Mesenchymal stem cell (in vitro differentiated cells and primary cell): ENCODE measurements at regions not wholly inside any gene's neighbourhood (a gene's known extent, or its start where the extent isn't known, plus 50 kb on each side); places are given as distances from the start of the nearest gene placed in this dataset.
"Not testable (repeated sequence)": the region's sequence is repeated elsewhere in the genome, so short reads cannot be mapped to it uniquely, and the experiment has no call there.

Experiments used
- DNase-seq: peaks from one replicate; pipeline ENCODE4 v3.0.0-alpha.2; 2013
- H2AFZ ChIP-seq: one replicate; pipeline ENCODE4 v1.6.1; 2013; ENCODE audit warnings: low read depth, mild to moderate bottlenecking, control low read depth, inconsistent platforms, low read length, moderate library complexity
- H2AK5ac ChIP-seq: 2 replicates; pipeline ENCODE4 v1.6.1; 2013; ENCODE audit warnings: low read length, moderate library complexity, mild to moderate bottlenecking, inconsistent platforms; ENCODE audit not compliant: severe bottlenecking
- H2BK120ac ChIP-seq: one replicate; pipeline ENCODE4 v1.6.1; 2013; ENCODE audit warnings: low read depth, mild to moderate bottlenecking, inconsistent platforms, low read length, moderate library complexity
- H2BK12ac ChIP-seq, 2 experiments: one replicate each; pipeline ENCODE4 v1.6.1; 2013; ENCODE audit warnings: inconsistent platforms in 2 of 2, low read length in 2 of 2, mild to moderate bottlenecking in 2 of 2, moderate library complexity in 2 of 2, control low read depth in 1 of 2
- H2BK15ac ChIP-seq: one replicate; pipeline ENCODE4 v1.6.1; 2013; ENCODE audit warnings: mild to moderate bottlenecking, low read depth, inconsistent platforms; ENCODE audit not compliant: poor library complexity, severe bottlenecking
- H2BK5ac ChIP-seq: 2 replicates; pipeline ENCODE4 v1.6.1; 2013; ENCODE audit warnings: low read depth, mild to moderate bottlenecking, low read length, control low read depth, inconsistent platforms; ENCODE audit not compliant: poor library complexity, severe bottlenecking
- H3K14ac ChIP-seq, 2 experiments: one replicate each; pipeline ENCODE4 v1.6.1; 2013; ENCODE audit warnings: inconsistent platforms in 2 of 2, low read length in 2 of 2, control low read depth in 1 of 2, mild to moderate bottlenecking in 1 of 2, moderate library complexity in 1 of 2
- H3K18ac ChIP-seq, 2 experiments: one replicate each; pipeline ENCODE4 v1.6.1; 2013; ENCODE audit warnings: inconsistent platforms in 2 of 2, low read length in 2 of 2, control low read depth in 1 of 2, low read depth in 1 of 2, mild to moderate bottlenecking in 1 of 2
- H3K23ac ChIP-seq, 2 experiments: one replicate each; pipeline ENCODE4 v1.6.1; 2013; ENCODE audit warnings: inconsistent platforms in 2 of 2, low read length in 2 of 2, mild to moderate bottlenecking in 2 of 2, moderate library complexity in 2 of 2, control low read depth in 1 of 2
- H3K27ac ChIP-seq: 2 replicates; pipeline ENCODE4 v1.5.1; 2013; ENCODE audit warnings: mild to moderate bottlenecking, moderate library complexity, low read length, control low read depth, inconsistent platforms; ENCODE audit not compliant: poor library complexity, severe bottlenecking
- H3K27me3 ChIP-seq, 2 experiments: 2 replicates each; pipeline versions ENCODE4 v1.6.1 to v1.7.0; 2013; ENCODE audit warnings: low read length in 2 of 2, mild to moderate bottlenecking in 2 of 2, moderate library complexity in 2 of 2, control low read depth in 1 of 2, inconsistent platforms in 1 of 2; ENCODE audit not compliant: control insufficient read depth in 1 of 2, insufficient read depth in 1 of 2
- H3K36me3 ChIP-seq, 2 experiments: 2 replicates each; pipeline versions ENCODE4 v1.6.1 to v1.7.0; 2013; ENCODE audit warnings: low read length in 2 of 2, control low read depth in 1 of 2, inconsistent platforms in 1 of 2, low read depth in 1 of 2, mild to moderate bottlenecking in 1 of 2; ENCODE audit not compliant: insufficient read depth in 2 of 2, control insufficient read depth in 1 of 2
- H3K4ac ChIP-seq, 2 experiments: one replicate each; pipeline ENCODE4 v1.6.1; 2013; ENCODE audit warnings: inconsistent platforms in 2 of 2, low read length in 2 of 2, mild to moderate bottlenecking in 2 of 2, moderate library complexity in 2 of 2, control low read depth in 1 of 2, low read depth in 1 of 2
- H3K4me1 ChIP-seq: 2 replicates; pipeline ENCODE4 v1.6.1; 2013; ENCODE audit warnings: low read depth, low read length, control low read depth; ENCODE audit not compliant: control insufficient read depth, insufficient read depth
- H3K4me2 ChIP-seq: 2 replicates; pipeline ENCODE4 v1.6.1; 2013; ENCODE audit warnings: low read length, mild to moderate bottlenecking, inconsistent platforms; ENCODE audit not compliant: poor library complexity, severe bottlenecking
- H3K4me3 ChIP-seq, 2 experiments: 2 replicates each; pipeline versions ENCODE4 v1.5.1 to v1.7.0; 2013; ENCODE audit warnings: low read length in 2 of 2, mild to moderate bottlenecking in 2 of 2, control low read depth in 1 of 2, low read depth in 1 of 2; ENCODE audit not compliant: insufficient read depth in 1 of 2
- H3K79me1 ChIP-seq: replicated peaks from 2 replicates; pipeline ENCODE4 v1.6.1; 2013; ENCODE audit warnings: mild to moderate bottlenecking, control low read depth, low read length, inconsistent platforms; ENCODE audit not compliant: poor library complexity, severe bottlenecking
- H3K9ac ChIP-seq: 2 replicates; pipeline ENCODE4 v1.7.0; 2013; ENCODE audit warnings: mild to moderate bottlenecking, low read length, moderate library complexity
- H3K9me3 ChIP-seq: 2 replicates; pipeline ENCODE4 v1.7.0; 2013; ENCODE audit warnings: mild to moderate bottlenecking, low read length; ENCODE audit not compliant: control insufficient read depth
- H4K8ac ChIP-seq: one replicate; pipeline ENCODE4 v1.6.1; 2013; ENCODE audit warnings: inconsistent platforms, mild to moderate bottlenecking, low read length, moderate library complexity
- H4K91ac ChIP-seq: one replicate; pipeline ENCODE4 v1.6.1; 2013; ENCODE audit warnings: mild to moderate bottlenecking, low read length, inconsistent platforms
- WGBS: methylation state at CpG from one replicate; pipeline ENCODE4 v1.1.7; 2013; ENCODE audit warnings: mixed read lengths; 5-methylcytosine and 5-hydroxymethylcytosine counted together

DNA sequence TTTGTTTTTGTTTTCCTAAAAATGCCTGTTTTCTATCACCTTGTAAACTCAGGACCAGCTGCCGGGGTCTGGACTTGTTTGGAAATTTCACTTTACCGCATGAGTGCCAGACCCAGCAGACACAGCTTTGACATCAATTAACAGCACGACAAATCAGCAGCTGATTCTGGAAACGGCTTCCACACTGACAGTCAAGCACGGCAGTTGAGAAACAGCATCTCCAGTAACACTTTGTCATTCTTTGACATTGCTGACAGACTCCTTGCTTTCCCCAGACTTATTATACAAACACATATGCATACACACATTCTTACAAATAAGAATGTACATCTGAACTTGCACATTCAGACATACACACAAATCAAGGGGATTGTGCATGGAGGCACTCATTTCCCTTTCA is 1017.6 kb upstream of the HS3ST1 start:
- Histone ChIP-seq H2BK5ac (no peak overlapping the region), H3K23ac (no peak overlapping the region), H2AFZ (no peak overlapping the region), H3K27ac (no peak overlapping the region), H2BK15ac (no peak overlapping the region), H3K9me3 (peaks cover 20% of the 10 kb centered on the region), H3K14ac (no peak overlapping the region), H3K18ac (no peak overlapping the region), H3K4ac (no peak overlapping the region), H3K36me3 (no peaks in the 10 kb centered on the region), H3K27me3 (no peaks in the 10 kb centered on the region), H2BK12ac (no peak overlapping the region), H2BK120ac (no peak overlapping the region), H3K4me2 (no peak overlapping the region), H2AK5ac (no peak overlapping the region), H3K79me1 (no peaks in the 10 kb centered on the region), H3K4me3 (no peak overlapping the region), H3K9ac (no peak overlapping the region), H3K4me1 (no peaks in the 10 kb centered on the region), H4K8ac (no peak overlapping the region), H4K91ac (no peak overlapping the region)
- WGBS: 3% methylated on average over 5 of the region's 5 CpGs
- DNase-seq: peak; percentile 56

DNA sequence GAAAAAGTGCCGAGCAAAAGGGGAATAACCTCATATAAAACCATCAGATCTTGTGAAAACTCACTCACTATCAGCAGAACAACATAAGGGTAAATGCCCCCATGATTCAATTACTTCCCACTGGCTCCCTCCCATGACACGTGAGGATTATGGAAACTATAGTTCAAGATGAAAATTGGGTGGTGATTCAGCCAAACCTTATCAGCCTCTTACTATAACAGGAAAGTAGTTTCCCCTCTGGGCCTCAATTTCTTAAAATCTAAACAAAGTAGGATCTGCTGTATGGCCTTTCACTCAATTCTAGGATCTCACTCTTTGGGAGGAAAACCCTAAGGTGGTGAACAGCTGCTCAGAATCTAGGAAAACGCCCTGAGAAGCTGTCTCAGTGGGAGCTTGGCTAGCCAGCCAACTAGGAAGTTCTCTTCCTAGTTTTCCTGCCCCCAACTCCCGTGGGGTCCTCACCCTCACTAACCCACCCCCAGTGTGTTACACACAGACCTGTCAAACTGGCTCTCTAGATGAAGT is 1017.1 kb upstream of the HS3ST1 start:
- Histone ChIP-seq H2AFZ (no peak overlapping the region), H3K27me3 (no peaks in the 10 kb centered on the region), H3K36me3 (no peaks in the 10 kb centered on the region), H2BK12ac (no peak overlapping the region), H2BK120ac (no peak overlapping the region), H2BK15ac (no peak overlapping the region), H3K9me3 (peaks cover 15% of the 10 kb centered on the region), H3K4me1 (no peaks in the 10 kb centered on the region), H3K14ac (no peak overlapping the region), H3K18ac (no peak overlapping the region), H3K79me1 (no peaks in the 10 kb centered on the region), H4K91ac (no peak overlapping the region), H3K4me2 (no peak overlapping the region), H2BK5ac (no peak overlapping the region), H3K4ac (no peak overlapping the region), H3K27ac (no peak overlapping the region), H3K9ac (no peak overlapping the region), H4K8ac (no peak overlapping the region), H2AK5ac (no peak overlapping the region), H3K23ac (no peak overlapping the region), H3K4me3 (no peak overlapping the region)
- 38% methylated on average over 3 of the region's 4 CpGs for WGBS
- DNase-seq: peak; percentile 34

DNA sequence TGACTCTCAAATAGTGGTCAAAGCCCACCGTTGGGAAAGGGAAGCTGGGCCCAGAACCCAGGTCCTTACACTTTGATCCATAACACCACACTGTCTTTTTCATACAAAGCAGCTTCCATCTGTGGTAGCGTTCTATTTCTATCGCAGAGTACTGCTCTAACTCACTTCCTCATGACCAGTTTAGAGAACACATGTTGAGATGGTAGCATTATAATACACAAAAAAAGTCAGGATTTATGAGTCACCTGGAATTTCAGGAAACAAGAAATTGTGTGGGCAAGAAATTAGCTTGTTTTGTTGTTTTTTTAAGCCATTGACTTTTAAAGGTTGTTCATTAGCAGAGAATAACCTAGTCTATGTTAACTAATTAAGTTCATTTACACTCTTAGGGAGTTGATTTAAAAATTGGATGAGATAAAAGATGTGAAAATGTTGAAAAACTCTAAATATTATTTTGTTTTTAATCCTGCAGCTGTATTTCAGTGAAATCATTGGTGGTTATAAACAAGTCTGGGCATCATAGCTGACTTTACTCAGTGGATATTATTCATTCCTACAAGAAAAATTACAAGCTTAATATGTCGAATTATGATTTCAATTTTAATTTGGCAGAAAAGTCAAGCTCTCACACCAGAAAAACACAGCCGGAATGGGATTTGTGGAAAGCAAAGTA is 1011.1 kb upstream of the HS3ST1 start:
- H3K79me1 ChIP-seq: no peaks in the 10 kb centered on the region
- H2AFZ ChIP-seq: no peak overlapping the region
- no peak overlapping the region for H2AK5ac ChIP-seq
- 77% methylated on average over 3 of the region's 5 CpGs for WGBS
- no peak overlapping the region for H4K91ac ChIP-seq
- no peak overlapping the region for H3K23ac ChIP-seq
- H3K14ac ChIP-seq: no peak overlapping the region
- no peak overlapping the region for H3K4me3 ChIP-seq
- no peak overlapping the region for H3K18ac ChIP-seq
- no peak overlapping the region for H2BK120ac ChIP-seq
- no peaks in the 10 kb centered on the region for H3K36me3 ChIP-seq
- H3K4ac ChIP-seq: no peak overlapping the region
- H3K27me3 ChIP-seq: no peaks in the 10 kb centered on the region
- H3K9ac ChIP-seq: no peak overlapping the region
- no peaks in the 10 kb centered on the region for H3K4me1 ChIP-seq
- H2BK15ac ChIP-seq: no peak overlapping the region
- no peak overlapping the region for H2BK12ac ChIP-seq
- peaks cover 5% of the 10 kb centered on the region for H3K9me3 ChIP-seq
- no peak overlapping the region for H4K8ac ChIP-seq
- DNase-seq: no peak
- no peak overlapping the region for H3K27ac ChIP-seq
- H2BK5ac ChIP-seq: no peak overlapping the region
- no peak overlapping the region for H3K4me2 ChIP-seq

DNA sequence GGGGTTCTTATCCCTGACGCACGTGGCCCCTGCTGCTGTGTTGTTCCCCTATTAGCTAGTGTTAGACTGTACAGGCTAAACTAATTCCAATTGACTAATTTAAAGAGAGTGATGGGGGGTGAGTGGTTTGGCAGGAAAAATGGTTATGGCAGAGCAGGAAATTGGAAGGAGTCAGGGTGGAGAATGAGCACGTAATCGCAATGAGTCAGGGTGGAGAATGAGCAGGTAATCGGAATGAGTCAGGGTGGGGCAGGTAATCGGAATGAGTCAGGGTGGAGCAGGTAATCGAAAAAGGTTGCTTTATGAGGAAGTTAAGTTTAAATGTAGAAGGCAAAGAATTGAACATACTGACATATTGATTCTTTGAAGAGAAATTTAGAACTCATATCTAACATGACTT is 1002.6 kb upstream of the HS3ST1 start:
- not testable (repeated sequence) for H2BK120ac ChIP-seq, H3K18ac ChIP-seq, H3K9me3 ChIP-seq, H3K27me3 ChIP-seq, H3K9ac ChIP-seq, H4K8ac ChIP-seq, H3K23ac ChIP-seq, H3K27ac ChIP-seq, H3K4me2 ChIP-seq, H2AFZ ChIP-seq, H3K14ac ChIP-seq, DNase-seq, H3K4ac ChIP-seq, H2BK15ac ChIP-seq, H2BK5ac ChIP-seq, H3K79me1 ChIP-seq, H2BK12ac ChIP-seq, H2AK5ac ChIP-seq, H3K4me1 ChIP-seq, H3K4me3 ChIP-seq, H4K91ac ChIP-seq, H3K36me3 ChIP-seq
- 94% methylated on average over 5 of the region's 7 CpGs for WGBS
